GM19463 (cell line): ENCODE measurements at regions not wholly inside any gene's neighbourhood (a gene's known extent, or its start where the extent isn't known, plus 50 kb on each side); places are given as distances from the start of the nearest gene placed in this dataset.
"Not testable (repeated sequence)": the region's sequence is repeated elsewhere in the genome, so short reads cannot be mapped to it uniquely, and the experiment has no call there.

ENCODE experiments used
- ATAC-seq: cut with Tn5 transposase; IDR thresholded peaks from one replicate; pipeline ENCODE4 v1.9.1; 2021; ENCODE audit warnings: mild to moderate bottlenecking, moderate library complexity; ENCODE audit not compliant: unreplicated experiment

DNA sequence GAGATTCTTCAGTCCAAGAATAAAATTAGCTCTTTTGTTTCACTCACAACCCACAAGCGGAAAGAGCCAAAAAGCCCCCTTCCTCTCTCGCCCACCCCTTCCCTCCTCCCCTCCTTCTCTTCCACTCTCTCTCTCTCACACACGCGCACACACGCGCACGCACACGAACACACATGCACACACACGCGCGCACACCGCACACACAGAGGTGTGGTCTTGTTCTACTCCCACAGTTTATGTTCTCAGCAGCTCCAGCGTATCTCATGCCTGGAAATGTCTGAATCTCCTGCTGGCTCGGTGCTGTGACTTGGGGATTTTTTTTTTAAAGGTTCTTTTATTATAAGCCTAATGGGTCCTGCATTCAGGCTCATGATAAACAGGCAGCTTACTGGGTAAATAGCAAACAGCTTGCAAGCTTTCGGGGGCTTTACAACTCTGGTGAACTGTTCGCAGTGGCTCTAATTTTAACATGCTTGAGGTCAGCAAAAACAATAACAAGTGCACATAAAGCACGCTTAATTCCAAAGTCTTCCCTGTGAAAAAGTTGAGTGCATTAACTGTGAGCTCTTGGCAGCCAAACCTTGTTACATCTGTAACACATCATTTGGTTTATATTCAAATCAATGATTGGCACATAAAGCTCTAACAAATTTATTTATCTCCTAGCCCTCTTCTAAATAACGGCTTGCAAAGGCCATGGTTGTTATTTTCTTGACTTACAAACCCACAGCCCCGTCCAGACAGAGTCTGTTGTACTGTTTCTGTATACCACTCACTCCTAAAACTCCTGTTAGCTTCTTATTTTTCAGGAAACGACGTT, 424.1 kb upstream of the MGMT start:
- no peak for ATAC-seq

DNA sequence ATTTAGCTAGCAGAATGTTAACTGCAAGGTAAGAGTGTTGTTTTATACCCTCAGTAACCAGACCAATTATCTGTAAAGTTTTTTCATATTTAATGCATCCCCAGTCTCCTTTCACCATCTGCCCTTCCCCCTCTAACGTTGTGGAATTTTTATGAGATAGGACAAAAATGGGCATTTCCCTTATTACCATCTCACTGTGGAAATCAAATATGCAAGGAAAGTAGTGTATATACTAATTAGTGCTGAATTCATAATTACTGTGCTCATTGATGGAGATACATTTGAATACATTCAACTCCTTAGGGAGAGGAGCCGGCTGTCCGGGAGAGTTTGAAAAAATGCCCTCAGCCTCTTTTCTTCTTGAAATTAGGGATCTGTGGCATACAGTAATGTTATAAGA, 423.4 kb upstream of the MGMT start:
- no peak for ATAC-seq

DNA sequence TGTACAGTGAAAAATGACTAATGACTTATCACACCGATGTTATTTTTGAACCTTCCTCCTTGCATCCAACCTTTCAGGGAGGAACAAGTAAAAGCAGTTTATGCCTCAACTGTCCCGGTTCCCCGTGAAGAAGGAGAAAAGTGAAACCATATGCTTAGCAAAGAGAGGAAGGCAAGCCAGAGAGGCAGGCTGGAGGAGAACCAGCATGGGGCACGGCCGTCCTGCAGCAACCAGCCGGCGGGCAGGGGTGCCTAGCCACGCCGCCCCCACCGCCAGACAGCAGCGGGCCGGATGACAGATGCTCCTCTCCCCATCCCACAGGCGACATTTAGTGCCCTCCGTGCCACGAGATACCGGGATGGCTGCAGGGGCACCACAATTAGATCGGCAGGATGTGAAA, 421.4 kb upstream of the MGMT start:
- no peak for ATAC-seq

DNA sequence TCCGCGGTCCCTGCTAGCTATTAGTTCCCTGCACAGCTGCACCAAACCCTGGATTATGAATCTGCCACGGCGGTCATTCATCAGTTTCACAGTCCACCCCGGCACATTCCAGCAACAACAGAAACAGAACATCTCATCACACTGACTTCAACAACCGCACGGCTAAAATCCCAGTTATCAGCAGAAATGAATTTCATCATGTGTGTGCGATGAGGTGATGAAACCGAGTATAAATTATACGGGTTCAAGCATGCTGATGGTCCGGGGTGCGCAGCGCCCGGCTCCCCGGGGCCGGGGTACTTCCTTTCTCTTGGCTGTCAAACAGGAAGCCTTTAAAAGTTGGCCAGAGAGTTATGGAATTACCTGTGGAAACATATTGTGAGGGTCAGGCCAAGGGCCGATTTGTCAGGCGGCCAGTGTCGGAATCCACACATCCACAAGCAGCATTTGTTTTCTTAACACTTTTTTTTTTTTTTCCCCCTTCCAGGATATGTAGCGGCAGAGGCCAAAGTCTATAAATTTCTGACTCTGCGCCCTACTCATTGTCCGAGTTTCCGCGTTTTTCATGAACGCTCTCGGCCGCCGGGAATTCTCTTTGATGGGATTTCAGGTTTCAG, 420.9 kb upstream of the MGMT start:
- no peak for ATAC-seq

DNA sequence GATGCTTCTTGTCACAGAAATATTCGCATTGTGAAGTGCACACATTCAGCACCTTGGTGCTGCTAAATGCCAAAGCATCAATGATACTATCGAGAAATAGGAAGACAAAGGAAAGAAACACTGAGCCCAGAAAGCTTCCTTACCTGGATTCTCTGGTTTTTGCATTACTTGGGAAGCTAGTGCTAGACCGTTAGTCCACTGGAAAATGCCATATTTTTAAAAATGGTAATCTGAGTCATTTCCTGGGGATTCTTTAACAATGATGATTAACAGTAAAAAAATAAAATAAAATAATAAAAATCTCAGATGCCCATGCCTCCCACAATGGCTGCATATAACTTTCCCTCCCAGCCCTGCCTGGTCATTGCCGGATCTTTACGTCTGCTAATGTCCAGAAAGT, 420.1 kb upstream of the MGMT start:
- ATAC-seq, result no peak

DNA sequence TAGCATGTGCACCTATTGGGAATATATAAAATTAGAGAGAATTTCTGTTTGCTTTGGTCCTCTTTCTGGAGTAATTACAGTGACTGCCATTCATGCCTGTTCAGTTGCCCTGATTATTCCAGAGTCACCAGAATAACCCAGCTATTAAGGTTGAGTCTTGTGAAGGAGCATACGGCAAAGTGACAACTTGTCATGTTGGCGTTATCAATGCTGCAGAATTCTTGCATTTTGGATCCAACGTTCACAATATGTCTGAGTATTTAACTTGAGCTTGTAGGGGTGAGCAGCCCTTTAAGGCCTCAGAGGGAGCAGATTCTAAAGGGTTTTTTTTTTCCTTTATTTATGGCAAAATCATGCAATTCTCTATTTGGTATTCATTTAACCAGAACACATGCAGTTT, 419.4 kb upstream of the MGMT start:
- ATAC-seq, result no peak

DNA sequence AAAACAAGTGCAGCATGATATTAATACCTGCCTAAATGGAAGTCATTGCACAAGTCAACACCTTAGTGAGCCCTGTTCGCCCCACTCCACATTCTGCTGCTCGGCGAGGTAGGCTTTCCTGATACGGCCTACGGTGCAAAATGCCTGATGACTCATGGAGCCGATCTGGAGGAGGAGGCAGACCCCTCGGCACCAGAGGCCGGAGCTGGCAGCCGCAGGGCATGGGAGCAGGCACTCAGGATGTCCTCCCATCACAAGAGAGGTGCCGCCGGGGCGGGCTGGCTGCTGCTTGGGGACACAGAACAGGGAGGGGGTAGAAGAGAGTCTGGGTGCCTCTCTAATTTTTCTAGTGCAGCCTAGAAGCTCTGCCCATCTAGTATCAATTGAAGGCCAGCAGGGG, 418.5 kb upstream of the MGMT start:
- ATAC-seq, result no peak

DNA sequence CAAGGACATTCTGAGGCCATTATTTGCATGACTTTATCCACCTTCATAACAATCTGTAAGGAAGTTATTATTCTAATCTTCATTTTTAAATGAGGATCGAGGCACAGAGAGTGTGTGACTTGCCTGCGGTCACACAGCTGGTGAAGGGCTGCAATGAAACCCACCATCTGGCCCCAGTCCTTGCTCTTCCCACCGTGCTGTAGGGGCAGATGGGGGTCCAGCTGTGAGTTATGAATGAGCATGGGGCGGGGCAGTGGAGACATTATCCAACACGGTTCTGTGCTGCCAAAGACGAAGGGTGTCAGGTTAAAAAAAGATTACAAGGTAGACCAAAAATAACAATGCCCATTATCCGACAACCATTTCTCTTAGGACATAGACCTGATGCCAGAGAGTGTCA, 417.5 kb upstream of the MGMT start:
- no peak for ATAC-seq

DNA sequence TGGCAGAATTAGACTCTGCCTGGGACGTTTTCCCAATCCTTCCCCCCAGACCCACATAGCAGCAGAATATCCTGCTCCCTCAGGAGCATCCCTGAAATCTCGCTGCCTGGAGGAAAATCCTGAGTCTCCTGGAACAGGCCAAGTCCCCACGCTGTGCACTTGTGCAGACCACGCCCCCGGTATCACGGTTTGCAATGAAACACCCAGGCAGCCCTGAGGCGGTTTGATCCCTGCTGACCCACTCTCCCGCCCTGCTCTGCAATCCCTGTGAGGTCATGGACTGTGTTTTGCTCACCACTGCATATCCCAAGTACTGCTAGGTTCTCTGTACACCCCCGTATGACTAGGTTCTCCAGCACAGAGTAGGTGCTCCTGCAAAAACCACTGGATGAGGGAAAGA, 411.8 kb upstream of the MGMT start:
- ATAC-seq, result no peak

DNA sequence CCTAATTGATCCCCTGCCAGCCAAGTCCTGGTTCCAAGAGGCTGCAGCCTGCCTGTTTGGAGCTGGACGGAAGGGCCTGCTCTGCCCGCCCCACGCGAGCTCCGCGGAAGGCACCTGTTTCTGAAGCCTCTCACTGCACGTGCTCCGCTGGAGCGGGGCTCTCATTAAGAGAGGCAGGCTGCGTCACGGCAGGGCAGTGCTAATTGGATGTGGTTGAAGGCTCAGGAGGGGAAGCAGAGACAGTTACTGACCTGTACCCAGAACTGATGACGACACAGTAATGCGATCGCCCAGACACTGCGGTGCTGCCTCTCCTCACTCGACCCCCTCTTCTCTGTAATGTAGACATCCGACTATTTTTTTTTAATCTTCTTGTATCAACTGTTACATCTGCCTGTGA, 411.1 kb upstream of the MGMT start:
- ATAC-seq, result no peak

DNA sequence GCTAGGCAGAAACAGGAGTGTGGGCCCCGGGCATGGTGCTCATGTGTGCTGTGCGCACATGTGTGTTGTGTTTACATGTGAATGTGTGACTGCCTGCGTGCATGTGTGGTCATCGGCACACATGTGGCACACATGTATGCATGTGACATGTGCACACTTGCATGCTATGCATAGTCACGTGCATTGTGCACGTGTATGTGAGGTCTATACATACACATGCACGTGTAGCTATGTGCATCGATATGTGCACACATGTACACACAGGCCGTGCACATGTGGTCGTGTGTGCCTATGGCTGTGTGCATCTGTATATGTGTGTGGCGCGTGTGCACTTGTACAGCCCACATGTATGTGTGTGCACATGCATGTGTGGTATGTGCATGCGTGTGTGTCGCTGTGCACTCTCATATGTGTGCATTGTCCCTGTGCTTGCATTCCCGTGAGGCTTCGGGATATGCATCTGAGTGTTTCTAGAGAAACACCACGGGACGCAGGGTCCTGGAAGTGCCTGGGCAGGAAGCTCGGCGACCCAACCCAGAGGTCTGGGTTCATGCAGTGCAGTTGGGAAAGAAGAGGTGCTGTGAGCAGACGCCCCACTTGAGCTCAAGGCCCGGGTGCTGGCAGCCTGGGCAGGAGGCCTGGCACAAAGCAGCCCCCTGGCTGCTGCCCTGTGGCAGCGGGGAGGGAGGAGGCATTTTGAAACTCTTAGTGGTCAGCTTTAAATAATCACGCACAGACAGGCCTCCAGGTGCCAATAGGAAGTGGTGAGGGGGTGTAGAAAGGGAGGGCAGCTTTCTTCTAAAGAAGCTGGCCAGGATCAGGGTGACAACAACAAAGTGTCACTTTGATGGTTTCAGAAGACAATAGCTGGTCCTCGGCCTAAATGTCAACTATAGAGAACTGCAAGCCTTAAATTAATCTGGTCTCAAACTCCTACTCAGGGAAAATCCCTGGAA, 410.0 kb upstream of the MGMT start:
- no peak for ATAC-seq

DNA sequence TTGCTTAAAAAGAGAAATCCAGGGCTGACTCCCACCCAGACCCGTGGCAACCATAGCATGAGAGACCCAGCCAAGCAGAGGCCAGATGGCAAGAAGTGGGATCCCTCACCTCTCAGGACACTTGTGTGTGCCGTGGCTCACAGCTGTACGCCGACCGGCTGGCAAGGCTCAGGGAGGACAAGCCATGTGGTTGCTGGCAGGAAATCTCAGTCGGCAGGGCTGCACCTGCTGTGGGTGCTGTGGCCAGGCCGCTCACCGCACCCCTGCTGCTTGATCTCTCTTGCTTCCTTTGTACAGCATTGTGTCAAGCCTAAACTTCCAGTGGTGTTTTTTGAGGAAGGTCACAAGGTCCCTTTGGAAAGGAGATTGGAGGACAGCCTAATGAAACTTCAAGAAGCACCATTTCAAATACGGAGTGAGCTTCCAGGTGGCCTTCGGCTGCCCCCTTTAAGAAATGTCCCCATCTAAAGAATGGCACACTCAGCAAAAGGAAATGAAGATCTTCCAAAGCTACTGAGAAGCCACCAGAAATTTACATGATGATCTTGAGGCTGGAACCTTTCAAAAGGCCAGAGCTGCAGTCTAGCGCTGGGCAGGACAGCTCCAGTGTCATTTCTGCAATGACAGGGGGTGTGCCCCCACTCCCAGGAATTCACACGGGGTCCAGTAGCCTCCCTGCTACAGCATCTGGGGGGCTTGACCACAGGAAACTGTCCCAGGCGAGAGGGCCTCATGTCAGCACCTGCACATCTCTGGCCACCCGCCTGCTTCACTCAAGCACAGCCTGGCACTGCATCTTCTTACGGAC, 409.0 kb upstream of the MGMT start:
- peak; percentile 91 for ATAC-seq

DNA sequence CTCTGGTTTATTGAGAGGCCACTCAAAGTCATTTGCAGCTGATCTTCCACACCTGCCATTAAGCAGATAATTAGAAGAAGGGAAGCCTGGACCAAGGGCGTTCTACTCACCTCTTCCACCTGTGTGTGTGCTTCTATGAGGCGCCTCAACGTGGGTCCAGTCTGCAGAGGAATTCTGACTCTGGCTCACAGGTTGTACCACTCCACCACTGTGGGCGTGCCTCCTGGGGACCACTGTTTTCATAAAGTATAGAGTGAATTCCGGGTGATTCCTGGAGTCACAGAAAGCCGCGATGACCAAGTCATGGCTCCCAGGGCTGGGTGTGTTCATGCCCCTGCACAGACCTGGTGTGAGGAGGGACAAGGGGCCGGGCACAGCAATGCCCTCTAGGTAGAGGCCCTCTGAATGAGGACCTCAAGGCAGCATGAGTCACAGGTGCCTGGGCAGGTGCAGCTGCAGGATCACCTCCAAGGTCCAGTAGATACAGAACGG, 408.3 kb upstream of the MGMT start:
- no peak for ATAC-seq

DNA sequence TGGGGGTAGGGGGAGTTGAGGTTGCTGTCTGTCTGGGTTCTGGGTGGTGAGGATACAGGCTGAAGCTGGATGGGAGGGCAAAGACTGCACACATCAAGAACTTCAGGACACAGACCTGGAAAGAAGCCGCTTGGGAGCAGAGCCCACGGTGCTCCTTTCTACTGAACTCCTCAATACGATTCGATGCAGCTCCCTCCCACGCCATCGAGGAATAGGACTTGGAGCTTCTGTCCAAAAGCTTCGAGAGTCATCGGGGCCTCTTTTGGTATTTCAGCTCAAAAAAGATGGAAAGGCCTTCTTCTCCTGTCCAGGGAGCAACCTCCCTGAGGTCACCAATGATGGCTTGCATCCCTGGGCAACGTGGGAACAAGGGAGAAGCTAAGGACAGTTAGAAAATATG, 407.1 kb upstream of the MGMT start:
- ATAC-seq, result no peak

DNA sequence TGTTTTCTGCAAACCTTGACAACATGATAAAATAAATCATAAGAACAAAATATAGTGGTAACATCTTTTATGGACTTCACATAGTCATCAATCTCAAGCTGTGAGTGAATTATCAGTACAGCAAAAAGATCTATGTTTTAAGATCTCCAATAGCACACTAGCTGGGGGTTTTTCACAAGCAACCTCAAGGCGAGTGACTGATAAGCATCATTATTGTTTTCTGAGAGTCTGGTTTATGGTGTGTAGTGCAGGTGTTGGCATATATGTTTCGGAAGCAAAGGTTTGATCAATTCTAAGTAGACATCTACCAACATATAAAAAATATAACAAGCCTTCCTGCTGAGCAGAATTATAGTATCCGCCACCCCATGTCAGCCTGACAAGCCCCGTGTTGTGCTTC, 403.8 kb upstream of the MGMT start:
- ATAC-seq, result no peak

DNA sequence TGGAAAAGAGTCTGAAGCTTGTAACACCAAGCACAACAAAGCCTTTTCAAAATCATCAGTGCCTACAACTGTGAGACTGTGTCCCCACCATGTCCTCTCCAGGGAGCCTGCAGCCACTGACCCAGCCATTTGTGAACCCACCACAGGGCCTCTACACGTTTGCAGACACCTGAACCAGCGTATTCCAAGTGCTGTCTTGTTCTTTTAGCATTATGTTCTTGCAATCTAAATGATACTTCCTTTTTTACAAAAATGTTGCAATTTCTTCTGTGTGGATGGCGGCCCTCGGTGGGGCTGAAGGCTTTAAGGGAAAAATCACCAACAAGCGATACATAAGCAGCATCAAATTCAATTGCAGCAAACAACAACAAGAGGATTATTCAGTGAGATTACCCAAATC, 403.2 kb upstream of the MGMT start:
- no peak for ATAC-seq

DNA sequence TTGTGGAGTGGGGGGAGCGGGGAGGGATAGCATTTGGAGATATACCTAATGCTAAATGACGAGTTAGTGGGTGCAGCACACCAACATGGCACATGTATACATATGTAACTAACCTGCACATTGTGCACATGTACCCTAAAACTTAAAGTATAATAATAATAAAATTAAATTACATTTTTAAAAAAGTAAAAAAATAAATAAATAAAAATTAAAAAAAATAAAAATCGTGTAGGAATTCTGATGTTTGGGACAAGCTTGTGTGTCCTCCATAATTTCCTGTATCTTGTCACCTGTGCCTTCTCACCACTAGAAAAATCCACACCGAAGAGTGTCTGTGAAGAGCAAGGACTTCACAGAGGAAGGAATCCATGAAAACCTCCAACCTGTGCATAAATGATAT, 400.5 kb upstream of the MGMT start:
- not testable (repeated sequence) for ATAC-seq

DNA sequence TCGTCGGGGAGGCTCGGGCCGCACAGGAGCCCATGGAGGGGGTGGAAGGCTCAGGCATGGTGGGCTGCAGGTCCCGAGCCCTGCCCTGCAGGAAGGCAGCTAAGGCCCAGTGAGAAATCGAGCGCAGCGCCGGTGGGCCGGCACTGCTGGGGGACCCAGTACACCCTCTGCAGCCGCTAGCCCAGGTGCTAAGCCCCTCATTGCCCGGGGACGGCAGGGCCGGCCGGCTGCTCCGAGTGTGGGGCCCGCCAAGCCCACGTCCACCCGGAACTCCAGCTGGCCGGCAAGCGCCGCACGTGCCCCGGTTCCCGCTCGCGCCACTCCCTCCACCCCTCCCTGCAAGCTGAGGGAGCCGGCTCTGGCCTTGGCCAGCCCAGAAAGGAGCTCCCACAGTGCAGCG, 395.6 kb upstream of the MGMT start:
- ATAC-seq, result not testable (repeated sequence)

DNA sequence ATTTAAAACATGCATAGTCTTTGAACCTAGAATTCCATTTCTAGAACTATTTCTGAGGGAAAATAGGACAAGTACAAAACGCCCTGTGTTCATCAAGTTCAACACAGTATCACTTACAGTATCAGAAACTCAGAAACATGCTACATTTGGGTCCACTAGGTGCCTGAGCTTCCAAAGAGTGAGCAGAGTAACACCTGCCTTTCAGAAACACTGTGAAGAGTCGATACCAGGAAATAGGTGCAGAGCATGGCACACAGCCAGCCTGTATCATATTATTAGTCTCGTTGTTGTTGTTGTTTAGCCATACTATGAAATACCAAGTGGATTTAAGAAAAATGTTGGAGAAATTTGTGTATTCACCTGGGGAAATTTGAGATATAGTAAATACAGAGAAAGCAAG, 392.1 kb upstream of the MGMT start:
- ATAC-seq, result no peak

DNA sequence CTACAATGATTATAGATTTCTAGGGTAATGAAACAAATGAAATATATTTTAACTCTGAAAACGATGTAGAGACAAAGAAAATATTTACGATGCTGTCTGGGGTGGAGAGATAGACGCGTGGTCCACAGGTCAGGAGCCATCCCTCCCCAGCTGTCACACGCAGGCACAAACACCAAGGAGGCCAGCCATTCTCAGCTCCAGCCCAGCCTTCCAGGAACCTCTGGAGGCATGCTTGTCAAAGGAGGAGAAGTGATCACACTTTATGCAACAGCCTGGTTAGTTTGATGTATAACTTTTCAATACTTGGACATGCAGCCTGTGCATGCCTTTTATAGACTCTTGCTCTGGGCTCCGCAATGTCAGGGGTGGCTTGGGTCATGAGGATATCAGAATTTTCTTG, 391.5 kb upstream of the MGMT start:
- ATAC-seq, result no peak

DNA sequence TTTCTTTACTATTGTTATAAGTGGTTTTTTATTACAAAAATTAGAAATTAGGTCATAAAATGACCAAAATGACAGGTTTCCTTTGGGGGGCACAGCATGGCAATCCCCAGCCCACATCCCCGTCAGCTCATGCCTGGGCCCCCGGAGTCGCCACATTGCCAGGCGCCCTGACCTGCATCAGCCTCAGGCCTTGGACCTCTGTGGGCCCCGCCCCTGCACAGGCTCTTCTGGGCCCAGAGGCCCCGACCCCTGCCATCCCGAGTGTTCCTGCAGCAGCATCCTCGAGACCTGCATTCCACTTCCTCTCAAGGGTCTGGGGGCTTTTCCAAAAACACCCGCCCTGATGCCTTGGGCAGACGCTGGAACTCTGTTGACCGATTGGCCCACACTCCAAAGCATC, 391.1 kb upstream of the MGMT start:
- no peak for ATAC-seq
